Cardiac muscle cell (in vitro differentiated cells and primary cell): ENCODE measurements at regions not wholly inside any gene's neighbourhood (a gene's known extent, or its start where the extent isn't known, plus 50 kb on each side); places are given as distances from the start of the nearest gene placed in this dataset.

ENCODE experiments used
- DNase-seq, 2 donors: peaks; one replicate each; pipeline versions ENCODE4 v3.0.0 to v3.0.0-alpha.2; 2010 to 2017; ENCODE audit warnings: low read depth in 1 of 2, low spot score in 1 of 2
- H3K27ac ChIP-seq: fragments of 200-600 bp; sonication (generic); 2 replicates; pipeline ENCODE4 v1.5.1; 2016
- H3K27me3 ChIP-seq: fragments of 200-600 bp; sonication (generic); 2 replicates; pipeline ENCODE4 v1.6.0; 2016; ENCODE audit warnings: control low read depth
- H3K36me3 ChIP-seq: fragments of 200-600 bp; sonication (generic); 2 replicates; pipeline ENCODE4 v1.5.1; 2016; ENCODE audit warnings: control low read depth
- H3K4me1 ChIP-seq: fragments of 200-600 bp; sonication (generic); 2 replicates; pipeline ENCODE4 v1.8.1; 2017; ENCODE audit warnings: low read depth, mild to moderate bottlenecking, mixed run types
- H3K4me3 ChIP-seq: fragments of 200-600 bp; sonication (generic); 2 replicates; pipeline ENCODE4 v1.5.1; 2016; ENCODE audit warnings: mild to moderate bottlenecking
- H3K9me3 ChIP-seq: fragments of 200-600 bp; sonication (generic); 2 replicates; pipeline ENCODE4 v1.5.1; 2017; ENCODE audit warnings: low read depth, mild to moderate bottlenecking, control low read depth
- TF ChIP-seq, protein P1 (sequence below): IDR thresholded peaks from 2 replicates; pipeline ENCODE4 v1.5.1; 2012; ENCODE audit warnings: low read depth, mild to moderate bottlenecking, low read length

DNA sequence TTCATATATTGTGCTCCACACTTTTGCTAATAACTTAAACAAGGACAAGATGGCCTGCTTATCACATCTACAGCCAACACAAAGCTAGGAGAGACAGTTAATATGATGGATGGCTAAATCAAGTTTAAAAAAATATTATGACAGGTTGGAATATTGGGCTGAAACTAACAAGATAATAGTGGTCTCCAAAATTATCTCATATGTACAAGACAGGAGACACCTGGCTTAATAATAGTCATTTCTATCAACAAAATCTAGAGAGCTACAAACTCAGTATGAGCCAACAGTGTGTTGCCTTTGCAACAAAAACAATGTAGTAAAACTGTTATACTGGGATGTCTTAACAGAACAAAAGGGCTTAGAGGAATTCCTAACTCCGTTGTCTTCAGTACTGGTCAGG is 317.1 kb upstream of the COL8A1 start:
- H3K9me3 ChIP-seq, result no peaks in the 10 kb centered on the region
- no peaks in the 10 kb centered on the region for H3K4me1 ChIP-seq
- no peak overlapping the region for H3K4me3 ChIP-seq
- H3K27ac ChIP-seq, result no peak overlapping the region
- H3K36me3 ChIP-seq, result no peaks in the 10 kb centered on the region
- H3K27me3 ChIP-seq, result no peaks in the 10 kb centered on the region
- TF ChIP-seq, protein P1, sequence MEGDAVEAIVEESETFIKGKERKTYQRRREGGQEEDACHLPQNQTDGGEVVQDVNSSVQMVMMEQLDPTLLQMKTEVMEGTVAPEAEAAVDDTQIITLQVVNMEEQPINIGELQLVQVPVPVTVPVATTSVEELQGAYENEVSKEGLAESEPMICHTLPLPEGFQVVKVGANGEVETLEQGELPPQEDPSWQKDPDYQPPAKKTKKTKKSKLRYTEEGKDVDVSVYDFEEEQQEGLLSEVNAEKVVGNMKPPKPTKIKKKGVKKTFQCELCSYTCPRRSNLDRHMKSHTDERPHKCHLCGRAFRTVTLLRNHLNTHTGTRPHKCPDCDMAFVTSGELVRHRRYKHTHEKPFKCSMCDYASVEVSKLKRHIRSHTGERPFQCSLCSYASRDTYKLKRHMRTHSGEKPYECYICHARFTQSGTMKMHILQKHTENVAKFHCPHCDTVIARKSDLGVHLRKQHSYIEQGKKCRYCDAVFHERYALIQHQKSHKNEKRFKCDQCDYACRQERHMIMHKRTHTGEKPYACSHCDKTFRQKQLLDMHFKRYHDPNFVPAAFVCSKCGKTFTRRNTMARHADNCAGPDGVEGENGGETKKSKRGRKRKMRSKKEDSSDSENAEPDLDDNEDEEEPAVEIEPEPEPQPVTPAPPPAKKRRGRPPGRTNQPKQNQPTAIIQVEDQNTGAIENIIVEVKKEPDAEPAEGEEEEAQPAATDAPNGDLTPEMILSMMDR, result no peak
- DNase-seq, result no peak

DNA sequence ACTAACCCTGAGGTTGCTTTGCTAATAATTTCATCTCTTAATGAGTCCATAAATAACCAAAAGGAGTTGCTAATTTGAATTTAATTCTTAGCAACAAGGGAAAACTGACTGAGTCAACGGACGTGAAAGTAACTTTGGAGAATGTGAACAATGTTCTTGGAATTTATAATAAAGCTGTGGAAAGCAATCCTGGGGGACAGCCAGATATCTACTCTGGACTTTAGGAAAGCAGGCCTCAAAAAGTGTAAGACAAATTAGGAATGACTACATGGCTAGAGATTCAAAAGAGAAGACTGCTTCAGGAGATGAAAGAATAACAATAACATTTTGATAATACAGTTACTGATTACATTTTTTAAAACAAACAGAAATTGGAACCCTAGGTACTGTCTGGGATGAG is 318.4 kb upstream of the COL8A1 start:
- Histone ChIP-seq H3K36me3 (no peaks in the 10 kb centered on the region), H3K4me3 (no peak overlapping the region), H3K27me3 (no peaks in the 10 kb centered on the region), H3K9me3 (no peaks in the 10 kb centered on the region), H3K4me1 (no peaks in the 10 kb centered on the region), H3K27ac (no peak overlapping the region)
- peak in 1 of 2 donors; percentile 86 for DNase-seq
- TF ChIP-seq, protein P1, result no peak

DNA sequence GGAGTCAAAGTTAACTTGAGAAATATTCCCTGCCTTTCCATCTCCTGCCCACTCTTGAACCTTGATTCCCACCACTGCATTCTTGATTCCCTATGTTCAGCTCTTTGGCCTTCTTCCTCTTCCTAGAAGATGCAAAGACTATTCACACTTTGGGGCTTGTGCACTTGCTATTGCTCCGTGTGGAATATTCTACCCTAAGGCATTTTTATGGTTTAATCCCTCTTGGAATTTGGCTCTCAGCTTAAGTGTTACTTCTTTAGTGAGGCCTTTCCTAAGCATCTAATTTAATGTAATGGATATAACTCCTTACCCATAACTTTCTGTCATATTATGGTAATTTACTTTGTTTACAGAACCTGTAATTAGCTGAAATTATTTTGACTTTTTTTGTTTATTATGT is 318.9 kb upstream of the COL8A1 start:
- no peaks in the 10 kb centered on the region for H3K27me3 ChIP-seq
- TF ChIP-seq, protein P1, result no peak
- H3K27ac ChIP-seq, result no peak overlapping the region
- no peaks in the 10 kb centered on the region for H3K9me3 ChIP-seq
- no peak overlapping the region for H3K4me3 ChIP-seq
- DNase-seq, result no peak
- H3K4me1 ChIP-seq, result no peaks in the 10 kb centered on the region
- no peaks in the 10 kb centered on the region for H3K36me3 ChIP-seq

DNA sequence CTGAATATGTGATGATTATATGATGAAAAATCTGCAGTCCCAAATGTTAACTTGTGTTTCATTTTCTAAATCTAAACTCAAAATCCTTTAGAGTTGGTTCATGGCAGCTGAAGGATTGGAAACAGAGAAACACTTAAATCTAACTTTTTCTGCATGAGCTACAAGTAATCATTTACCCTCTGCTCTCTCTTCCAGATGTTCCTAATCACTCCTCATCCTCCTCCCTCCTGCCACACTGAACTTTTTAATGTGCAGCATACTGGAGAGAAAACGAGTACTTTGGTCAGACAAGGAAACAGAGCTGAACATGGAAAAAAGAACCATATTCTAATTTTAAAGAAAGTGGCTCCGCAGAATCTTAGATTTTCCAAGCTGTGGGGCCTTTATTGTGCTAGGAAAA is 321.2 kb upstream of the COL8A1 start:
- no peaks in the 10 kb centered on the region for H3K27me3 ChIP-seq
- no peak overlapping the region for H3K4me3 ChIP-seq
- no peaks in the 10 kb centered on the region for H3K9me3 ChIP-seq
- no peak overlapping the region for H3K27ac ChIP-seq
- no peaks in the 10 kb centered on the region for H3K36me3 ChIP-seq
- no peak for DNase-seq
- H3K4me1 ChIP-seq, result no peaks in the 10 kb centered on the region
- TF ChIP-seq, protein P1, result no peak

DNA sequence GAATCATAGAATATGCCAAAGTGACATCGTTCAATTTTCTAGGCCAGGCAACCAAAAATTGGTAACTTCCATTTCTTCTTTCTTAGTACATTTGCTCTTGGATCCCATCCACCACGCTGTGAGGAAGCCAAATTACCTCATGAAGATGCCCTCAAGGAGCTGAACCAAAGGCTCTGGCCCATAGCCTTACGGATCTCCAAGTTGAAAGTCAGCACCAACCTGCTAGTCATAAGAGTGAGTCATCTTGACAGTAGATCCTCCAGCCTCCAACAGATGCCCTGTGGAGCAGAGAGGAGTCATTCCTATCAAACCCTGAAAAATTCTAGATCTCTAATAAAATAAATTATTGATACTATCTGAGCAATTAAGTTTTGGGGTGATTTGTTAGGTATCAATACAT is 322.5 kb upstream of the COL8A1 start:
- Histone ChIP-seq H3K4me3 (no peak overlapping the region), H3K9me3 (no peaks in the 10 kb centered on the region), H3K36me3 (no peaks in the 10 kb centered on the region), H3K27ac (no peak overlapping the region), H3K27me3 (no peaks in the 10 kb centered on the region), H3K4me1 (no peaks in the 10 kb centered on the region)
- TF ChIP-seq, protein P1, result no peak
- DNase-seq, result no peak

DNA sequence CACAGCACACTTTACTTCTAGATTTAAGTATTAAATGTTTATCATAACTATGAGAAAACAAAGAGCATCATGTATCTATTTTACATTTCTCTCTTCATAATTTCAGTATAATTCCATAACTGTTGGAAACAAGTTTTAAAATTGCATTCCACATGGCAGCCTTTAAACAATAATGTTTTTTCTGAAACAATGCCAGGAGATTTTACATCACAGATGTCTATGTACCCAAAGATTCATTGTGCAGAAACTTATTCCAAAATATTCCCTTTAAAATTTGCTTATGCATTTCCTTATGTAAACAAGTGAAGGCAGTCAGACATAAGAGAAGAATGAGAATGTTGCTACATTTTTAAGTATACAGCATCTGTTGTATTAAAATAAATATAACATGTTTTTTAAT is 324.9 kb upstream of the COL8A1 start:
- no peak overlapping the region for H3K27ac ChIP-seq
- peak in 1 of 2 donors; percentile 16 for DNase-seq
- TF ChIP-seq, protein P1, result no peak
- H3K4me1 ChIP-seq, result no peaks in the 10 kb centered on the region
- no peaks in the 10 kb centered on the region for H3K9me3 ChIP-seq
- H3K4me3 ChIP-seq, result no peak overlapping the region
- H3K27me3 ChIP-seq, result no peaks in the 10 kb centered on the region
- no peaks in the 10 kb centered on the region for H3K36me3 ChIP-seq
